Loucy (cell line): ENCODE measurements at regions not wholly inside any gene's neighbourhood (a gene's known extent, or its start where the extent isn't known, plus 50 kb on each side); places are given as distances from the start of the nearest gene placed in this dataset.

Source experiments
- H2AFZ ChIP-seq: fragments of 200-600 bp; sonication (generic); 2 replicates; pipeline ENCODE4 v1.6.0; 2016; ENCODE audit warnings: antibody characterized with exemption, mild to moderate bottlenecking, low read length, moderate library complexity
- H3F3A ChIP-seq: fragments of 200-600 bp; 2 replicates; pipeline ENCODE4 v1.6.0; 2016; ENCODE audit warnings: antibody characterized with exemption, low read depth, mild to moderate bottlenecking
- H3K27me3 ChIP-seq: fragments of 200-600 bp; sonication (generic); 2 replicates; pipeline ENCODE4 v1.6.1; 2014; ENCODE audit warnings: low read length, mild to moderate bottlenecking; ENCODE audit not compliant: insufficient read depth, poor library complexity, severe bottlenecking
- H3K36me3 ChIP-seq: fragments of 200-600 bp; sonication (generic); 2 replicates; pipeline ENCODE4 v1.6.1; 2016; ENCODE audit warnings: low read length; ENCODE audit not compliant: insufficient read depth
- H3K4me1 ChIP-seq: fragments of 200-600 bp; sonication (generic); 2 replicates; pipeline ENCODE4 v1.5.1; 2014; ENCODE audit warnings: low read length, mild to moderate bottlenecking; ENCODE audit not compliant: insufficient read depth, poor library complexity, severe bottlenecking
- H3K4me2 ChIP-seq: fragments of 200-600 bp; sonication (generic); 2 replicates; pipeline ENCODE4 v1.6.0; 2014; ENCODE audit warnings: antibody characterized with exemption, low read length, low read depth, mild to moderate bottlenecking; ENCODE audit not compliant: poor library complexity, severe bottlenecking
- H3K4me3 ChIP-seq: fragments of 200-600 bp; sonication (generic); 2 replicates; pipeline ENCODE4 v1.5.1; 2014; ENCODE audit warnings: low read length, mild to moderate bottlenecking, mixed read lengths; ENCODE audit not compliant: poor library complexity, severe bottlenecking
- H3K79me2 ChIP-seq: fragments of 200-600 bp; sonication (generic); 2 replicates; pipeline ENCODE4 v1.6.1; 2014; ENCODE audit warnings: low read length; ENCODE audit not compliant: insufficient read depth
- H3K9ac ChIP-seq: fragments of 200-600 bp; sonication (generic); 2 replicates; pipeline ENCODE4 v1.6.0; 2014; ENCODE audit warnings: mild to moderate bottlenecking, low read depth, low read length, moderate library complexity; ENCODE audit not compliant: poor library complexity, severe bottlenecking
- H3K9me2 ChIP-seq: fragments of 200-600 bp; sonication (generic); replicated peaks from 2 replicates; pipeline ENCODE4 v1.6.1; 2016; ENCODE audit warnings: low read depth, low read length, mixed read lengths
- H3K9me3 ChIP-seq: fragments of 200-600 bp; sonication (generic); 2 replicates; pipeline ENCODE4 v1.6.1; 2014; ENCODE audit warnings: mild to moderate bottlenecking, antibody characterized with exemption, low read length, low read depth; ENCODE audit not compliant: insufficient read depth
- H4K20me1 ChIP-seq: fragments of 200-600 bp; sonication (generic); 2 replicates; pipeline ENCODE4 v1.6.0; 2014; ENCODE audit warnings: antibody characterized with exemption, low read length, mild to moderate bottlenecking; ENCODE audit not compliant: insufficient read depth, poor library complexity, severe bottlenecking
- EZH2phosphoT487 ChIP-seq: fragments of 200-600 bp; IDR thresholded peaks from 2 replicates; pipeline ENCODE4 v1.6.1; 2018; ENCODE audit warnings: antibody characterized with exemption, mild to moderate bottlenecking, moderate library complexity, borderline replicate concordance
- TF ChIP-seq, protein P1 (sequence below): fragments of 200-600 bp; sonication (generic); conservative IDR thresholded peaks from 2 replicates; pipeline ENCODE4 v1.5.1; 2014; ENCODE audit warnings: mild to moderate bottlenecking, antibody characterized with exemption, low read length

DNA sequence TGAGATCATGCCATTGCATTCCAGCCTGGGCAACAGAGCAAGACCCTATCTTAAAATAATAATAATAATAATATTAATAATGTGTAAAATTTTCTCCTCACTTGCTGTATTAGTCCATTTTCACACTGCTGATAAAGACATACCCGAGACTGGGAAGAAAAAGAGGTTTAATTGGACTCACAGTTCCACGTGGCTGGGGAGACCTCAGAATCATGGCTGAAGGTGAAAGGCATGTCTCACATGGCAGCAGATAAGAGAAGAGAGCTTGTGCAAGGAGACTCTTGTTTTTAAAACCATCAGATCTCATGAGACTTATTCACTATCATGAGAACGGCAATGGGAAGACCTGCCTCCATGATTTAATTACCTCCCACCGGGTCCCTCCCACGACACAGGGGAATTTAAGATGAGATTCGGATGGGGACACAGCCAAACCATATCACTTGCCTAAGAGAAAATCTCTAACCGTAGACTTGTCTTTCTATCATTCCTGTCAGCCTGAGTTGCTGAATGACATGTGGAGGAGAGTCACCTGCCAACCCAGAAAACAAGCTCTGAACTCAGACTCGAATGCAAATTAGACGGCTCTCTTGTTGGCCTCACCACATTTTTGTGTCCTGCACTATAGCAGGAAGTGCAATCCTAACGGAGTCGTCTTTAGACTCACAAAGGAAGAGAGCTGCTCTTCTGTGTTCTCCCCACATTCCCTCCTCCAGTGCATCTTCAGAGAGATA lies 51.9 kb upstream of the DCTD start:
- H3K4me2 ChIP-seq: no peak overlapping the region
- H3K9ac ChIP-seq: no peak overlapping the region
- H3K4me1 ChIP-seq: no peaks in the 10 kb centered on the region
- H2AFZ ChIP-seq: no peak overlapping the region
- no peak for TF ChIP-seq EZH2phosphoT487
- TF ChIP-seq, protein P1, sequence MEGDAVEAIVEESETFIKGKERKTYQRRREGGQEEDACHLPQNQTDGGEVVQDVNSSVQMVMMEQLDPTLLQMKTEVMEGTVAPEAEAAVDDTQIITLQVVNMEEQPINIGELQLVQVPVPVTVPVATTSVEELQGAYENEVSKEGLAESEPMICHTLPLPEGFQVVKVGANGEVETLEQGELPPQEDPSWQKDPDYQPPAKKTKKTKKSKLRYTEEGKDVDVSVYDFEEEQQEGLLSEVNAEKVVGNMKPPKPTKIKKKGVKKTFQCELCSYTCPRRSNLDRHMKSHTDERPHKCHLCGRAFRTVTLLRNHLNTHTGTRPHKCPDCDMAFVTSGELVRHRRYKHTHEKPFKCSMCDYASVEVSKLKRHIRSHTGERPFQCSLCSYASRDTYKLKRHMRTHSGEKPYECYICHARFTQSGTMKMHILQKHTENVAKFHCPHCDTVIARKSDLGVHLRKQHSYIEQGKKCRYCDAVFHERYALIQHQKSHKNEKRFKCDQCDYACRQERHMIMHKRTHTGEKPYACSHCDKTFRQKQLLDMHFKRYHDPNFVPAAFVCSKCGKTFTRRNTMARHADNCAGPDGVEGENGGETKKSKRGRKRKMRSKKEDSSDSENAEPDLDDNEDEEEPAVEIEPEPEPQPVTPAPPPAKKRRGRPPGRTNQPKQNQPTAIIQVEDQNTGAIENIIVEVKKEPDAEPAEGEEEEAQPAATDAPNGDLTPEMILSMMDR: no peak
- H3K9me3 ChIP-seq: 0 out of 2 replicates have a peak, but pooled peaks cover 3% of the 10 kb centered on the region
- no peak overlapping the region for H3K4me3 ChIP-seq
- H3K27me3 ChIP-seq: no peaks in the 10 kb centered on the region
- H4K20me1 ChIP-seq: no peaks in the 10 kb centered on the region
- H3F3A ChIP-seq: no peaks in the 10 kb centered on the region
- H3K36me3 ChIP-seq: no peaks in the 10 kb centered on the region
- H3K79me2 ChIP-seq: no peaks in the 10 kb centered on the region
- no peaks in the 10 kb centered on the region for H3K9me2 ChIP-seq

DNA sequence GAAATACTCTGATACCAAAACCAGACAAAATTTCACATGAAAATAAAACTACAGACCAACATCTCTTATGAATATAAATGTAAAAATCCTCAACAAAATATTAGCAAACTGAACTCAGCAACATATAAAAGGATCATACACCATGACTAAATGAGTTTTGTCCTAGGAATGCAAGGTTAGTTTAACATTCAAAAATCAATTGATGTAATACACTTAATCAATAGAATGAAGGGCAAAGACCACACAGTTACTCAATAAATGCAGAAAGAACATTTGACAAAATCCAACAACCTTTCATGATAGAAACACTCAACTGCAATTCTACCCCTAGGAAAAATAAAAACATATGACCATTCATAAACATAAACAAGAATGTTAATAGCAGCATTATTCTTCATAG lies 50.2 kb upstream of the DCTD start:
- H3K4me1 ChIP-seq: no peaks in the 10 kb centered on the region
- H3K36me3 ChIP-seq: no peaks in the 10 kb centered on the region
- no peaks in the 10 kb centered on the region for H3F3A ChIP-seq
- H3K27me3 ChIP-seq: no peaks in the 10 kb centered on the region
- no peak overlapping the region for H2AFZ ChIP-seq
- H3K79me2 ChIP-seq: no peaks in the 10 kb centered on the region
- 0 out of 2 replicates have a peak, but pooled peaks cover 3% of the 10 kb centered on the region for H3K9me3 ChIP-seq
- no peaks in the 10 kb centered on the region for H3K9me2 ChIP-seq
- no peak overlapping the region for H3K9ac ChIP-seq
- no peaks in the 10 kb centered on the region for H4K20me1 ChIP-seq
- no peak overlapping the region for H3K4me2 ChIP-seq
- TF ChIP-seq, protein P1: no peak
- no peak for TF ChIP-seq EZH2phosphoT487
- H3K4me3 ChIP-seq: no peak overlapping the region
